ENCODE measurements at regions not wholly inside any gene's neighbourhood (a gene's known extent, or its start where the extent isn't known, plus 50 kb on each side); places are given as distances from the start of the nearest gene placed in this dataset.

DNA sequence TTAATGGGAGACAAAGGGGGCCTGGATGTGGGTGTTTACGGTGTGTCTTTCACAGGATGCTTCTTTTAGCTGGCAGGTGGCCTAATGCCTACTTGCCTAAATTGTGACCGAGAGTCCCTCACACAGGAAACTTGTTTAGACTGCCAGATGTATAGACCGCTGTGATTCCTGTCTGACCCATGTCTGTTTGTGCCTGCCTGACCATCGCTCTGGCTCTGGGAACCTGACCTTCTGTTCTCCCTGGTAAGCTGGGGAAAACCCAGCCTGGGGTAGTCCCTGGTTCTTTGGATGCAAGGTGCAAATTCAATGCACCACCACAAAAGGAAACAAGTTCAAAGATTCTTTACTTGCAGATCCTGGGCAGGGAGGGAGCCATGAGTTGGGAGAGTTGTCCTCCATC, 68.4 kb downstream of the DMRTA2 start:
- TF ChIP-seq, protein P1, sequence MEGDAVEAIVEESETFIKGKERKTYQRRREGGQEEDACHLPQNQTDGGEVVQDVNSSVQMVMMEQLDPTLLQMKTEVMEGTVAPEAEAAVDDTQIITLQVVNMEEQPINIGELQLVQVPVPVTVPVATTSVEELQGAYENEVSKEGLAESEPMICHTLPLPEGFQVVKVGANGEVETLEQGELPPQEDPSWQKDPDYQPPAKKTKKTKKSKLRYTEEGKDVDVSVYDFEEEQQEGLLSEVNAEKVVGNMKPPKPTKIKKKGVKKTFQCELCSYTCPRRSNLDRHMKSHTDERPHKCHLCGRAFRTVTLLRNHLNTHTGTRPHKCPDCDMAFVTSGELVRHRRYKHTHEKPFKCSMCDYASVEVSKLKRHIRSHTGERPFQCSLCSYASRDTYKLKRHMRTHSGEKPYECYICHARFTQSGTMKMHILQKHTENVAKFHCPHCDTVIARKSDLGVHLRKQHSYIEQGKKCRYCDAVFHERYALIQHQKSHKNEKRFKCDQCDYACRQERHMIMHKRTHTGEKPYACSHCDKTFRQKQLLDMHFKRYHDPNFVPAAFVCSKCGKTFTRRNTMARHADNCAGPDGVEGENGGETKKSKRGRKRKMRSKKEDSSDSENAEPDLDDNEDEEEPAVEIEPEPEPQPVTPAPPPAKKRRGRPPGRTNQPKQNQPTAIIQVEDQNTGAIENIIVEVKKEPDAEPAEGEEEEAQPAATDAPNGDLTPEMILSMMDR (conservative IDR thresholded peaks at IDR 0.05 in 1 of 2, IDR thresholded peaks at IDR 0.05 in 1 of 2; ENCODE audit: extremely low read depth in 1 of 2, insufficient read depth in 1 of 2, low read depth in 1 of 2, low read length in 2 of 2), result no peak
- TF ChIP-seq EZH2 (IDR thresholded peaks at IDR 0.05; ENCODE audit: borderline replicate concordance, low read length), result no peak

Measured in mammary epithelial cell (primary cell).